MM.1S (cell line): ENCODE measurements at regions not wholly inside any gene's neighbourhood (a gene's known extent, or its start where the extent isn't known, plus 50 kb on each side); places are given as distances from the start of the nearest gene placed in this dataset.

Source experiments
- DNase-seq: peaks from one replicate; pipeline ENCODE4 v3.0.0-alpha.2; 2015
- H2AFZ ChIP-seq: fragments of 300-600 bp; sonication (generic); 2 replicates; pipeline ENCODE4 v1.6.0; 2016; ENCODE audit warnings: antibody characterized with exemption, low read length
- H3F3A ChIP-seq: fragments of 300-600 bp; sonication (generic); 2 replicates; pipeline ENCODE4 v1.6.1; 2016; ENCODE audit warnings: mild to moderate bottlenecking, antibody characterized with exemption, low read length, moderate library complexity, mixed read lengths; ENCODE audit not compliant: insufficient read depth
- H3K27ac ChIP-seq: fragments of 300-600 bp; sonication (generic); 2 replicates; pipeline ENCODE4 v1.5.1; 2016; ENCODE audit warnings: mild to moderate bottlenecking, low read length
- H3K27me3 ChIP-seq: fragments of 300-600 bp; sonication (generic); replicated peaks from 2 replicates; pipeline ENCODE4 v1.6.0; 2016; ENCODE audit warnings: low read length; ENCODE audit not compliant: insufficient read depth
- H3K36me3 ChIP-seq: fragments of 300-600 bp; sonication (generic); replicated peaks from 2 replicates; pipeline ENCODE4 v1.6.1; 2016; ENCODE audit warnings: mild to moderate bottlenecking, low read length, mixed read lengths; ENCODE audit not compliant: insufficient read depth
- H3K4me1 ChIP-seq: fragments of 300-600 bp; sonication (generic); 2 replicates; pipeline ENCODE4 v1.6.1; 2016; ENCODE audit warnings: low read length, mixed read lengths
- H3K4me2 ChIP-seq: fragments of 300-600 bp; sonication (generic); 2 replicates; pipeline ENCODE4 v1.6.0; 2016; ENCODE audit warnings: low read depth, low read length
- H3K4me3 ChIP-seq: fragments of 300-600 bp; sonication (generic); 2 replicates; pipeline ENCODE4 v1.5.1; 2016; ENCODE audit warnings: low read length, mixed read lengths
- H3K79me2 ChIP-seq: fragments of 300-600 bp; sonication (generic); 2 replicates; pipeline ENCODE4 v1.6.1; 2016; ENCODE audit warnings: mixed run types, low read length, mixed read lengths
- H3K9ac ChIP-seq: fragments of 300-600 bp; sonication (generic); 2 replicates; pipeline ENCODE4 v1.6.1; 2016; ENCODE audit warnings: low read length, mixed read lengths
- H3K9me2 ChIP-seq: fragments of 300-600 bp; sonication (generic); replicated peaks from 2 replicates; pipeline ENCODE4 v1.6.1; 2016; ENCODE audit warnings: mild to moderate bottlenecking, low read length, mixed read lengths; ENCODE audit not compliant: insufficient read depth
- H3K9me3 ChIP-seq: fragments of 300-600 bp; sonication (generic); replicated peaks from 2 replicates; pipeline ENCODE4 v1.6.1; 2016; ENCODE audit warnings: mild to moderate bottlenecking, low read length, mixed read lengths; ENCODE audit not compliant: insufficient read depth
- H4K20me1 ChIP-seq: fragments of 300-600 bp; sonication (generic); 2 replicates; pipeline ENCODE4 v1.6.1; 2016; ENCODE audit warnings: mild to moderate bottlenecking, low read length, moderate library complexity, mixed read lengths; ENCODE audit not compliant: insufficient read depth
- EZH2 ChIP-seq: fragments of 300-600 bp; sonication (generic); optimal IDR thresholded peaks from 2 replicates; pipeline ENCODE3; 2017; ENCODE audit warnings: low read depth, mild to moderate bottlenecking, antibody characterized with exemption, low read length, mixed read lengths
- EZH2phosphoT487 ChIP-seq: fragments of 300-600 bp; sonication (generic); IDR thresholded peaks from 2 replicates; pipeline ENCODE4 v1.6.1; 2018; ENCODE audit warnings: antibody characterized with exemption, low read length
- TF ChIP-seq, protein P1 (sequence below): fragments of 300-600 bp; sonication (generic); IDR thresholded peaks from 2 replicates; pipeline ENCODE4 v1.5.1; 2016; ENCODE audit warnings: antibody characterized with exemption, low read length, mixed read lengths

DNA sequence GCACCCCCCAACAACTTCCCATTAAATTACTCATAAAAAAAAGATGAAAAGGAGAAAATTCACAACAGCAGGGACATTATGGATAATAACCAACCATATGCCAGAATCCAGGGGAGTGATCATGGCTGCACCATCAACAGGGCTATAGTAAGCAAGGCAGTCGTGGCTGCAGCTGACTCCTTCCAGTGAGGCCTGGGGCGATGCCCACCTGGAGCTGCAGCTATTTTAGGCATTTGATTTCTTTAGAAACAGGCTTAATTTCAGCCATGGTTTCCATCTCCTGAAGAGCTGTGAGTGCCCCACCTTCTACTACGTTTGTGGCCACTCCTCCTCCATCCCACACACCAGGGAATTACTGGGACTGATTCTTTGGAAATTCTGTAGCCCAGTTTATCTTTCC is 84.0 kb downstream of the MINAR1 start:
- no peak for TF ChIP-seq EZH2phosphoT487
- TF ChIP-seq, protein P1, sequence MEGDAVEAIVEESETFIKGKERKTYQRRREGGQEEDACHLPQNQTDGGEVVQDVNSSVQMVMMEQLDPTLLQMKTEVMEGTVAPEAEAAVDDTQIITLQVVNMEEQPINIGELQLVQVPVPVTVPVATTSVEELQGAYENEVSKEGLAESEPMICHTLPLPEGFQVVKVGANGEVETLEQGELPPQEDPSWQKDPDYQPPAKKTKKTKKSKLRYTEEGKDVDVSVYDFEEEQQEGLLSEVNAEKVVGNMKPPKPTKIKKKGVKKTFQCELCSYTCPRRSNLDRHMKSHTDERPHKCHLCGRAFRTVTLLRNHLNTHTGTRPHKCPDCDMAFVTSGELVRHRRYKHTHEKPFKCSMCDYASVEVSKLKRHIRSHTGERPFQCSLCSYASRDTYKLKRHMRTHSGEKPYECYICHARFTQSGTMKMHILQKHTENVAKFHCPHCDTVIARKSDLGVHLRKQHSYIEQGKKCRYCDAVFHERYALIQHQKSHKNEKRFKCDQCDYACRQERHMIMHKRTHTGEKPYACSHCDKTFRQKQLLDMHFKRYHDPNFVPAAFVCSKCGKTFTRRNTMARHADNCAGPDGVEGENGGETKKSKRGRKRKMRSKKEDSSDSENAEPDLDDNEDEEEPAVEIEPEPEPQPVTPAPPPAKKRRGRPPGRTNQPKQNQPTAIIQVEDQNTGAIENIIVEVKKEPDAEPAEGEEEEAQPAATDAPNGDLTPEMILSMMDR = no peak
- TF ChIP-seq EZH2 = no peak
- H3K9ac ChIP-seq = no peak overlapping the region
- no peaks in the 10 kb centered on the region for H3K9me2 ChIP-seq
- no peak overlapping the region for H3K27ac ChIP-seq
- no peaks in the 10 kb centered on the region for H3K4me1 ChIP-seq
- no peaks in the 10 kb centered on the region for H3K9me3 ChIP-seq
- no peaks in the 10 kb centered on the region for H3F3A ChIP-seq
- H4K20me1 ChIP-seq = no peaks in the 10 kb centered on the region
- DNase-seq = no peak
- no peaks in the 10 kb centered on the region for H3K36me3 ChIP-seq
- H3K4me2 ChIP-seq = no peak overlapping the region
- no peaks in the 10 kb centered on the region for H3K27me3 ChIP-seq
- H3K4me3 ChIP-seq = no peak overlapping the region
- no peaks in the 10 kb centered on the region for H3K79me2 ChIP-seq
- no peak overlapping the region for H2AFZ ChIP-seq

DNA sequence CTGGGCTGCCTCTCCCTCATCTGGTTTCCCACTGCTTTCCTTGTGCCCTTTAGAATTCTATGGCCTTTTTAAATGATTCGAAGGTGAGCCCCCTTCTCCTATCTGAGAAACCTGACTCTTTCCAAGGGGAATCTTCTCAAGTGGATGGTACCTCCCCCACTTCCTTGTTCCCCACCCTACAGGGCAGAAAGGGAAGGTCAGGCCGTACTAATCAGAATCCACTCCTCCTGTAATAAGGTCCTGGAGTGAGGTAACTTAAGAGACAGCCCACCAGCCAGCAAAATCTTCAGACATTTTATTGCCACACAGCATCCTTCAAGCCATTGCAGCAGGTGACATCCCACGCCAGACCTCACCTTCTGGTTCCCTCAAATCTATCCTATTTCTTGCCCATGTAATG is 84.5 kb downstream of the MINAR1 start:
- H3K4me1 ChIP-seq = no peaks in the 10 kb centered on the region

DNA sequence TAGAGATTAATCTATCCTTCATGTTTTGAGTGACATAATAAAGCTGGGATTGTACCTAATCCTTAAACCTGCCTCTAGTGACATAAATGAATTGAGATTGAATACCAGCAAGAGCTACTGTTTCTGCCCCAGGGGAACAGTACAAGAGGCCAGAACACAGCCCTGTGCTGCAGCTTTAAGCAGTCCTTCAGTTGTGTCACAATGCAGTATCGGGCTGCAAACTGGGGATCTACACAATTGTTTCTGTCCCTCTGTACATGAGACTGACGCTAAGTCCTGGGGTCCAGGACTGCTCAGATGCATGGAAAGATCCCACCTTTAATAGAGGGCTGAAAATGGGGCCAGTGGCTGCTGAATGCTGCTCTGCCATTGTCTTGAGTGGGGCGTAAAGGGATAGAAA is 87.5 kb downstream of the MINAR1 start:
- no peak overlapping the region for H3K27ac ChIP-seq
- H3K9ac ChIP-seq = no peak overlapping the region
- no peak for DNase-seq
- H3K79me2 ChIP-seq = no peaks in the 10 kb centered on the region
- H3K4me1 ChIP-seq = no peaks in the 10 kb centered on the region
- no peaks in the 10 kb centered on the region for H3K36me3 ChIP-seq
- no peaks in the 10 kb centered on the region for H4K20me1 ChIP-seq
- TF ChIP-seq EZH2 = no peak
- TF ChIP-seq, protein P1 = no peak
- no peaks in the 10 kb centered on the region for H3K9me2 ChIP-seq
- H3K4me3 ChIP-seq = no peak overlapping the region
- no peak overlapping the region for H2AFZ ChIP-seq
- no peaks in the 10 kb centered on the region for H3K27me3 ChIP-seq
- no peak overlapping the region for H3K4me2 ChIP-seq
- H3F3A ChIP-seq = no peaks in the 10 kb centered on the region
- H3K9me3 ChIP-seq = no peaks in the 10 kb centered on the region

More for the DNA sequence above, 84.5 kb downstream of the MINAR1 start:
- Histone ChIP-seq H3K79me2 (no peaks in the 10 kb centered on the region), H3K27ac (no peak overlapping the region), H3F3A (no peaks in the 10 kb centered on the region), H3K9me2 (no peaks in the 10 kb centered on the region), H3K4me3 (no peak overlapping the region), H2AFZ (no peak overlapping the region), H3K27me3 (no peaks in the 10 kb centered on the region), H4K20me1 (no peaks in the 10 kb centered on the region), H3K4me2 (no peak overlapping the region), H3K9ac (no peak overlapping the region), H3K9me3 (no peaks in the 10 kb centered on the region), H3K36me3 (no peaks in the 10 kb centered on the region)
- no peak for DNase-seq
- TF ChIP-seq EZH2phosphoT487 (no peak), EZH2 (no peak)
- TF ChIP-seq, protein P1 = no peak
